ENCODE measurements at regions not wholly inside any gene's neighbourhood (a gene's known extent, or its start where the extent isn't known, plus 50 kb on each side); places are given as distances from the start of the nearest gene placed in this dataset.

GRCh38 chr4:103423261-103423660 is 225.1 kb upstream of the CENPE start:
- TF ChIP-seq SP1 (IDR thresholded peaks at IDR 0.05) (no peak), SUZ12 (IDR thresholded peaks at IDR 0.05) (no peak), FOXA1 (IDR thresholded peaks at IDR 0.05) (no peak), FOXK2 (IDR thresholded peaks at IDR 0.05) (no peak), BHLHE40 (IDR thresholded peaks at IDR 0.05; ENCODE audit: borderline replicate concordance) (no peak), HDGF (IDR thresholded peaks at IDR 0.05; ENCODE audit: borderline replicate concordance) (no peak), FOXM1 (IDR thresholded peaks at IDR 0.05; ENCODE audit: borderline replicate concordance) (no peak), ARNT (IDR thresholded peaks at IDR 0.05) (no peak)
- TF ChIP-seq, protein P1, sequence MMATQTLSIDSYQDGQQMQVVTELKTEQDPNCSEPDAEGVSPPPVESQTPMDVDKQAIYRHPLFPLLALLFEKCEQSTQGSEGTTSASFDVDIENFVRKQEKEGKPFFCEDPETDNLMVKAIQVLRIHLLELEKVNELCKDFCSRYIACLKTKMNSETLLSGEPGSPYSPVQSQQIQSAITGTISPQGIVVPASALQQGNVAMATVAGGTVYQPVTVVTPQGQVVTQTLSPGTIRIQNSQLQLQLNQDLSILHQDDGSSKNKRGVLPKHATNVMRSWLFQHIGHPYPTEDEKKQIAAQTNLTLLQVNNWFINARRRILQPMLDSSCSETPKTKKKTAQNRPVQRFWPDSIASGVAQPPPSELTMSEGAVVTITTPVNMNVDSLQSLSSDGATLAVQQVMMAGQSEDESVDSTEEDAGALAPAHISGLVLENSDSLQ (IDR thresholded peaks at IDR 0.05), result no peak

Measured in HEK293T (cell line).